D721Med (cell line): ENCODE measurements at regions not wholly inside any gene's neighbourhood (a gene's known extent, or its start where the extent isn't known, plus 50 kb on each side); places are given as distances from the start of the nearest gene placed in this dataset.

ENCODE experiments used
- DNase-seq: peaks from one replicate; pipeline ENCODE4 v3.0.0; 2011; ENCODE audit warnings: low spot score; ENCODE audit not compliant: insufficient read length
- FAIRE-seq: peaks from 2 replicates; lab custom pipeline; 2011; peaks lifted over from hg19 to GRCh38; lab: Jason Lieb, UNC
- CTCF ChIP-seq: IDR thresholded peaks from 2 replicates; pipeline ENCODE4 v1.5.1; 2012; ENCODE audit warnings: mild to moderate bottlenecking, control low read depth; ENCODE audit not compliant: insufficient read depth; ENCODE audit errors: missing control alignments

- DNase-seq (no peak), FAIRE-seq (no peak)
- TF ChIP-seq CTCF, result no peak
These were observed 1991.2 kb downstream of the TP53TG3F start for GRCh38 chr16:35450648-35451047.

GRCh38 chr16:35452471-35452870, 1993.1 kb downstream of the TP53TG3F start:
- FAIRE-seq, result no peak
- no peak for DNase-seq
- no peak for TF ChIP-seq CTCF

GRCh38 chr16:35463358-35463757, 2003.9 kb downstream of the TP53TG3F start:
- FAIRE-seq (no peak), DNase-seq (no peak)
- TF ChIP-seq CTCF, result no peak

- no peak for DNase-seq
- TF ChIP-seq CTCF, result no peak
- no peak for FAIRE-seq
These were observed 2020.9 kb downstream of the TP53TG3F start for GRCh38 chr16:35480361-35480760.

- no peak for TF ChIP-seq CTCF
- DNase-seq, result no peak
- no peak for FAIRE-seq
These were observed 2021.6 kb downstream of the TP53TG3F start for GRCh38 chr16:35480988-35481387.

- FAIRE-seq (no peak), DNase-seq (no peak)
- TF ChIP-seq CTCF, result no peak
These were observed 2026.5 kb downstream of the TP53TG3F start for GRCh38 chr16:35485915-35486314.

- no peak for TF ChIP-seq CTCF
- DNase-seq, result no peak
- FAIRE-seq, result no peak
These were observed 2032.8 kb downstream of the TP53TG3F start for GRCh38 chr16:35492225-35492624.
